AG09309 (cell line): ENCODE measurements at regions not wholly inside any gene's neighbourhood (a gene's known extent, or its start where the extent isn't known, plus 50 kb on each side); places are given as distances from the start of the nearest gene placed in this dataset.

Experiments
- DNase-seq: peaks from one replicate; pipeline ENCODE4 v3.0.0-alpha.2; 2010; ENCODE audit warnings: low read depth
- H3K4me3 ChIP-seq: 2 replicates; pipeline ENCODE4 v1.5.1; 2011; ENCODE audit warnings: mild to moderate bottlenecking, low read depth, low read length, moderate library complexity; ENCODE audit not compliant: control insufficient read depth
- TF ChIP-seq, protein P1 (sequence below): IDR thresholded peaks from 2 replicates; pipeline ENCODE4 v1.5.1; 2011; ENCODE audit warnings: mild to moderate bottlenecking, low read depth, low read length, inconsistent platforms; ENCODE audit not compliant: insufficient read depth, control insufficient read depth; ENCODE audit errors: missing control alignments

DNA sequence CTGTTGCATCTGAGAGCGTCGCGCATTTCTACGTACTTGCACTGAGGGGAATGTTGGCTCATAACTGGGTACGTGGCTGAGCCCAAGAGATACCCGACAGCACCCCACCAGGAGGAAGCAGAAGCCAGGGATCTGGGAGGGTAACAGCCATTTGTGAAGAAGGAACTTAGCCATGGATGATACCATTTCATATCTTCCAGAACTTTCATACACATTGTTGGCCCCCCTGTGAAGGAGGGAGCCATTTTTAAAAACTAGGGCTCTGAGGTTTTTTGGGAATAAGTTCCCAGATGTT is 101.4 kb upstream of the SLC44A1 start:
- DNase-seq: no peak

DNA sequence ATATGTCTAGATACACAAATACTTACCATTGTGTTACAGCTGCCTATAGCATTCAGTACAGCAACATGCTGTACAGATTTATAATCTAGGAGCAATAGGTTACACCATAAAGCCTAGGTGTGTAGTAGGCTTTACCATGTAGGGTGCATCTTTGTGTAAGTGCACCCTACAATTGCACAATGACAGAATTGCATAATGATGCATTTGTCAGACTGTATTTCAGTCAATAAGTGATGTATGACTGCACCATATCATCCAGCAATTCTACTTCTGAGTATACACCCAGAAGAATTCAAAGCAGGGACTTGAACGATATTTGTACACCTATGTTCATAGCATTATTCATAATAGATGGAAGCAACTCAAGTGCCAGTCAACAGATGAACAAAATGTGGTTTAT is 100.4 kb upstream of the SLC44A1 start:
- TF ChIP-seq, protein P1, sequence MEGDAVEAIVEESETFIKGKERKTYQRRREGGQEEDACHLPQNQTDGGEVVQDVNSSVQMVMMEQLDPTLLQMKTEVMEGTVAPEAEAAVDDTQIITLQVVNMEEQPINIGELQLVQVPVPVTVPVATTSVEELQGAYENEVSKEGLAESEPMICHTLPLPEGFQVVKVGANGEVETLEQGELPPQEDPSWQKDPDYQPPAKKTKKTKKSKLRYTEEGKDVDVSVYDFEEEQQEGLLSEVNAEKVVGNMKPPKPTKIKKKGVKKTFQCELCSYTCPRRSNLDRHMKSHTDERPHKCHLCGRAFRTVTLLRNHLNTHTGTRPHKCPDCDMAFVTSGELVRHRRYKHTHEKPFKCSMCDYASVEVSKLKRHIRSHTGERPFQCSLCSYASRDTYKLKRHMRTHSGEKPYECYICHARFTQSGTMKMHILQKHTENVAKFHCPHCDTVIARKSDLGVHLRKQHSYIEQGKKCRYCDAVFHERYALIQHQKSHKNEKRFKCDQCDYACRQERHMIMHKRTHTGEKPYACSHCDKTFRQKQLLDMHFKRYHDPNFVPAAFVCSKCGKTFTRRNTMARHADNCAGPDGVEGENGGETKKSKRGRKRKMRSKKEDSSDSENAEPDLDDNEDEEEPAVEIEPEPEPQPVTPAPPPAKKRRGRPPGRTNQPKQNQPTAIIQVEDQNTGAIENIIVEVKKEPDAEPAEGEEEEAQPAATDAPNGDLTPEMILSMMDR: no peak
- no peak for DNase-seq
- H3K4me3 ChIP-seq: no peak overlapping the region

More for the DNA sequence above, 101.4 kb upstream of the SLC44A1 start:
- TF ChIP-seq, protein P1: no peak
- H3K4me3 ChIP-seq: no peak overlapping the region

DNA sequence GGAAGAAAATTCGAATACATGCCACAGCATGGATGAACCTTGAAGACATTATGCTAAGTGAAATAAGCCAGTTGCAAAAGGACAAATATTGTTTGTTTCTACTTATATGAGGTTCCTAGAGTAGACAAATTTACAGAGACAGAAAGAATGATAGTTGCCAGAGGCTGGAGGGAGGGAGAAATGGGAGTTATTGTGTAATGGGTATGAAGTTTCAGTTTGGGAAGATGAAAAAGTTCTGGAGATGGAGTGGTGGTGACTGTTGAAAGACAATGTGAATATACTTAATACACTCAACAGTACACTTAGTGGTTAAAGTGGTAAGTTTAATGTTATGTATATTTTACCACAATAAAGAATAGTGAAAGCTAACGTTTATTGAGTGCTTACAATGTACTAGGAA is 99.6 kb upstream of the SLC44A1 start:
- no peak for DNase-seq
- H3K4me3 ChIP-seq: no peak overlapping the region
- TF ChIP-seq, protein P1: no peak

DNA sequence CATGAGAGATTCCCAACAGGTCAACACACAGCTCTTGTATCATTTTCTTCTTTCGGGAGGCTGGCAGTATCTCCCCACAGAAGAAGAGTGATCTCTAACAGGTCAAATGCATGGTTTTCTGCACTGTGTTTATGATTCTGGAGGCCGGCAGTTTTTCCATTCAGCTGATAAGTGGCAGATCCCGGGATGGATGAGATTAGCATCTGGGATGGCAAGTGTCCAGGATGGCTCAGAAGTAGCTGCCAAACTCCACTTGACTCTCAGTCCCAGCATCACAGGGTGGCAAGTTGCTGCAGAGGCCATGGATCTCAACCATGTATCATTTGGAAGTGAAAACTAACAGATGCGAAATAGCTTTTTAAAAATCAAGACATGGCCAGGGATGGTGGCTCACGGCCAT is 97.8 kb upstream of the SLC44A1 start:
- no peak for DNase-seq
- TF ChIP-seq, protein P1: no peak
- no peak overlapping the region for H3K4me3 ChIP-seq

DNA sequence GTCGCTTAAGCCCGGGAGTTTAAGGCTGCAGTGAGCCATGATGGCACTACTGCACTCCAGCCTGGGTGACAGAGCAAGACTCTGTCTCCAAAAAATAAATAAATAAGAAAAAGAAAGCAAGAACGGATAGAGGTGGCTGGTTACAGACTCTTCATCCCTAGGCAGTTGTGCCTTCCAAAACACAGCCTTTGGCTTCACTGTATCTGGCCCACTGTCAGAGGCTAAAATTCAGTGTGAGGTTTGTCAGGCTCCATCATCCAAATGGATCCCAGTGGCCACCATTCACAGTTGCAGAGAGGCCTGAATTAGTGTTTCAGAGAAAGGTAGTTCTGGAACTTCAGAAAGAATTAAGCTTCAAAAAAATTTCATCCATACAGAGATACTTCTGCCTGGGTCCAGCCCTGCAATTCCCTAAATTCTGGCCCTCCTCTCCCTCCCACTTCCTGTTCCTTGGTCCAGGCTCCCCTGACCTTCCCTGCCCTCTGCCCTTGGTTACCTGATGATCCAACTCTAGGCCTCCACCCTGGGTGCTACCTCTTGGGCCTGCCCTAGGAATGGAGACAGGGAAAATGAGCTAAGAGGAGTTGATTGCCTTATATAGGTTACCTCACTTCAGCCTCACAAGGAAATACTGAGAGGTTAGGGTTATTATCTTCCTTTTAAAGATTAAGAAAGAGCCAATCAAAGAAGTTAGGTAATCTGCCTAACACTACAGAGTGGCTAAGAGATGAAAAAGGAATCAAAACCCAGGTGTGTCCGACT is 97.2 kb upstream of the SLC44A1 start:
- H3K4me3 ChIP-seq: no peak overlapping the region
- TF ChIP-seq, protein P1: no peak
- DNase-seq: no peak

DNA sequence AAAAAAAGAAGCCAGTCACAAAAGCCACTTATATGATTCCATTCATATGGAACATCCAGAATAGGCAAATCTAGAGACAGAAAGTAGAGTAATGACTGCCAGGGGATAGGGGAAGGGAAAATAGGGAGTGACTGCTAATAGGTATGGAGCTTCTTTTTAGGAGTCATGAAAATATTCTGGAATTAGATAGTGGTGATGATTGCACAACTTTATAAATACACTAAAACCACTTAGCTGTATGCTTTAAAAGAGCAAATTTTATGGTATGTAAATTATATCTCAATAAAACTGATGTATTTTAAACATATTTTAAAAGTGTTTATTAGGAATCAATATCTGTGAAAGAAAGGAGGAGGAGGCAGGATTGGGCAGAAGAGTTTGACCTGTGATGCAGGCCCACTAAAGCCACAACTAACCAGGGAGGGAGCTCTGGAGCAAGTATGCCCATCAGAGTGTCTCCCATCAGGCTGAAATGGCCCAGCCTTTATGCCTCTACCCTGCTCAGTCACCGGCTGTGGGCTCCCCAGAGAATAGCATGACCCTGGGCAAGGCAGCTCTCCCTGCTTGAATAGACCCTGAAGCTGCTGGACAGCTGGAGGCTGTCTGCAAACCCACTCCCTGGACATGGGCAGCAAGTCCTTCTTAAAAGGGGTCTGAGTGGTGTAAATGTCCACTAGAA is 96.0 kb upstream of the SLC44A1 start:
- TF ChIP-seq, protein P1: peak; percentile 25
- no peak overlapping the region for H3K4me3 ChIP-seq
- DNase-seq: no peak
